GM23248 (cell line): ENCODE measurements at regions not wholly inside any gene's neighbourhood (a gene's known extent, or its start where the extent isn't known, plus 50 kb on each side); places are given as distances from the start of the nearest gene placed in this dataset.

Source experiments
- EZH2 ChIP-seq: fragments of 200-600 bp; sonication (generic); IDR thresholded peaks from 2 replicates; pipeline ENCODE4 v1.6.1; 2018; ENCODE audit warnings: antibody characterized with exemption, mild to moderate bottlenecking; ENCODE audit not compliant: insufficient read depth, poor library complexity, severe bottlenecking
- EZH2phosphoT487 ChIP-seq: fragments of 200-600 bp; sonication (generic); IDR thresholded peaks from 2 replicates; pipeline ENCODE4 v1.6.1; 2018; ENCODE audit warnings: antibody characterized with exemption, moderate library complexity, mild to moderate bottlenecking, low read depth; ENCODE audit not compliant: insufficient read depth

DNA sequence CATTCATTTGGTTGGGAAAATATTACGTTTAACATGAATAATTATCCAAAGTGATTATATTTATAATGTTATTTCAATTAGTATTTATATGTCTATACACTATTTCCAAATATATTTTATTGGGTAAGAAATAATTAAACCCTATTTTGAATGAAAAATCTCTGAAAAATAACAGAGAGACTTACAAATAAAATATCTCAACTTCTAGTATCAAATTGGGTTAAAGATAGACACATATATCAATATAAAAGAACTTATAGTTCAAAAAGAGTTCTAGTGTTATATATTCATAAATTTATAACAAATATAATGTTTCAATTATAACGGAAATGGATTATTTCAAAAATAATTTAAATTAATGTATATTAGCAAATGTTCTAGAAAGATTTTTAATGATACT is 482.6 kb upstream of the PCDH20 start:
- TF ChIP-seq EZH2 (no peak), EZH2phosphoT487 (no peak)
